Lung (tissue), 11 donors: ENCODE measurements at regions not wholly inside any gene's neighbourhood (a gene's known extent, or its start where the extent isn't known, plus 50 kb on each side); places are given as distances from the start of the nearest gene placed in this dataset.

ENCODE experiments used
- ATAC-seq: fragments of 200-7000 bp; cut with Tn5 transposase; one replicate; pipeline ENCODE4 v1.9.1; 2020; ENCODE audit warnings: moderate number of reproducible peaks; ENCODE audit not compliant: insufficient read depth, low FRiP score
- DNase-seq, 3 donors: peaks; one replicate each; pipeline ENCODE4 v3.0.0-alpha.2; 2013 to 2017
- H3K27ac ChIP-seq, 2 donors: one replicate each; pipeline ENCODE4 v1.5.1; 2013; ENCODE audit warnings: mild to moderate bottlenecking in 2 of 2, moderate library complexity in 2 of 2, control low read depth in 1 of 2, inconsistent platforms in 1 of 2, low read depth in 1 of 2, low read length in 1 of 2
- H3K27me3 ChIP-seq, 3 donors: one replicate each; pipeline ENCODE4 v1.5.1; 2013; ENCODE audit warnings: low read length in 2 of 3; ENCODE audit not compliant: control insufficient read depth in 3 of 3, insufficient read depth in 3 of 3
- H3K36me3 ChIP-seq, 4 donors: one replicate each; pipeline ENCODE4 v1.5.1; 2013; ENCODE audit warnings: low read length in 4 of 4, mild to moderate bottlenecking in 1 of 4, moderate library complexity in 1 of 4; ENCODE audit not compliant: control insufficient read depth in 4 of 4, insufficient read depth in 4 of 4
- H3K4me1 ChIP-seq, 5 donors: one replicate each; pipeline ENCODE4 v1.5.1; 2013; ENCODE audit warnings: low read length in 5 of 5, mild to moderate bottlenecking in 2 of 5, moderate library complexity in 1 of 5; ENCODE audit not compliant: control insufficient read depth in 5 of 5, insufficient read depth in 5 of 5
- H3K4me3 ChIP-seq: one replicate; pipeline ENCODE4 v1.5.1; 2013; ENCODE audit warnings: mild to moderate bottlenecking, control low read depth, moderate library complexity
- H3K9ac ChIP-seq, 2 donors: one replicate each; pipeline ENCODE4 v1.5.1; 2013; ENCODE audit warnings: low read length in 2 of 2, control low read depth in 1 of 2; ENCODE audit not compliant: insufficient read depth in 1 of 2
- H3K9me3 ChIP-seq, 4 donors: one replicate each; pipeline ENCODE4 v1.5.1; 2013; ENCODE audit warnings: low read length in 3 of 4, mild to moderate bottlenecking in 1 of 4, moderate library complexity in 1 of 4; ENCODE audit not compliant: control insufficient read depth in 4 of 4, insufficient read depth in 3 of 4
- WGBS, 2 donors: extraction: QIAGEN DNeasy Blood & Tissue Kit; methylation state at CpG; one replicate each; pipeline ENCODE4 v1.1.7; 2013; 5-methylcytosine and 5-hydroxymethylcytosine counted together
- TF ChIP-seq, protein P1 (sequence below): IDR thresholded peaks from 2 replicates; pipeline ENCODE4 v1.5.1; 2012; ENCODE audit warnings: mild to moderate bottlenecking; ENCODE audit errors: control extremely low read depth, extremely low read depth
- donor health status: control.
- donor health status: control.
- donor health status: Bipolar disorder and iron deficiency.
- donor health status: healthy.
- donor health status: DM: yes; HTN: yes; CAD: no.

DNA sequence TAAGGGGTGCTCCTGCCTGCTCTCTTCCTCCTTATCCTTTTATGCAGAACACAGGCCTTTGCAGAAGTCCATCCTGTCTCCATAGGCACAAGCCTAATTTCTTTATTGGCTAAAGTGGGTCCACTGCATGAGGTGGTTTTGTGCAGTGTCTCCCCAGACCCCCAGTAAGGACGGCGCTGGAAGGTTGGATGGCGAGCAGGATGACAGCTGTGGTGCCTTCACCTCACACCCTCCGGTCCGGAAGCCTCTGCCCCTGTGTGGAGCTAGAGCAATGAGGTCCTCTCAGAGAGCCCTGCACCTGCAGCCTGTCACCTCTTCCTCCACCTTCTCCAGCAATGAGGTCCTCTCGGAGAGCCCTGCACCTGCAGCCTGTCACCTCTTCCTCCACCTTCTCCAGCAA lies 393.7 kb upstream of the IRX1 start:
- Histone ChIP-seq H3K36me3 (no peaks in the 10 kb centered on the region), H3K4me1 (peaks cover 0 to 4% (median 0%) of the 10 kb centered on the region in 5 donors), H3K27me3 (peaks cover 0 to 25% (median 22%) of the 10 kb centered on the region in 3 donors), H3K9ac (no peak overlapping the region), H3K9me3 (peaks cover 0 to 16% (median 0%) of the 10 kb centered on the region in 4 donors), H3K4me3 (no peak overlapping the region), H3K27ac (no peak overlapping the region)
- ATAC-seq (no peak), DNase-seq (no peak)
- 93 to 96% methylated on average over 5 to 6 of the region's 6 CpGs for WGBS, 2 donors
- TF ChIP-seq, protein P1, sequence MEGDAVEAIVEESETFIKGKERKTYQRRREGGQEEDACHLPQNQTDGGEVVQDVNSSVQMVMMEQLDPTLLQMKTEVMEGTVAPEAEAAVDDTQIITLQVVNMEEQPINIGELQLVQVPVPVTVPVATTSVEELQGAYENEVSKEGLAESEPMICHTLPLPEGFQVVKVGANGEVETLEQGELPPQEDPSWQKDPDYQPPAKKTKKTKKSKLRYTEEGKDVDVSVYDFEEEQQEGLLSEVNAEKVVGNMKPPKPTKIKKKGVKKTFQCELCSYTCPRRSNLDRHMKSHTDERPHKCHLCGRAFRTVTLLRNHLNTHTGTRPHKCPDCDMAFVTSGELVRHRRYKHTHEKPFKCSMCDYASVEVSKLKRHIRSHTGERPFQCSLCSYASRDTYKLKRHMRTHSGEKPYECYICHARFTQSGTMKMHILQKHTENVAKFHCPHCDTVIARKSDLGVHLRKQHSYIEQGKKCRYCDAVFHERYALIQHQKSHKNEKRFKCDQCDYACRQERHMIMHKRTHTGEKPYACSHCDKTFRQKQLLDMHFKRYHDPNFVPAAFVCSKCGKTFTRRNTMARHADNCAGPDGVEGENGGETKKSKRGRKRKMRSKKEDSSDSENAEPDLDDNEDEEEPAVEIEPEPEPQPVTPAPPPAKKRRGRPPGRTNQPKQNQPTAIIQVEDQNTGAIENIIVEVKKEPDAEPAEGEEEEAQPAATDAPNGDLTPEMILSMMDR, result no peak

DNA sequence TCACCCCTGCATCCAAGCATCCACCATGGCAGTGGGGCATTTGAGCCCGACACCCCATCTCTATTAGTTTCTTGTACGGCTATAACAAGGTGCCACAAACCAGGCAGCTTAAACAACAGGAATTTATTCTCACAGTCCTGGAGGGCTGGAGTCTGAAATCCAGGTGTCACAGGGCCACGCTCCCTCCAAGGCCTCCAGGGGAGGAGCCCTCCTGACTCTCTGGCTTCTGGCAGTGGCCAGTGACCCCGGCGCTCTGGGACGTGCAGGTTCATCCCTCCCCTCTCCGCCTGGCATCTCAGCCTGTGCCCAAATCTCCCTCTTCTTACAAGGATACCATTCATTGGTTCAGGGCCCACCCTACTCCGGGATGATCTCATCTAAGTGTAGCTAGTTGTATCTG lies 394.5 kb upstream of the IRX1 start:
- H3K9me3 ChIP-seq, result peaks cover 0 to 14% (median 0%) of the 10 kb centered on the region in 4 donors
- peaks cover 0 to 32% (median 28%) of the 10 kb centered on the region in 3 donors for H3K27me3 ChIP-seq
- ATAC-seq (no peak), DNase-seq (no peak)
- no peak overlapping the region for H3K4me3 ChIP-seq
- no peaks in the 10 kb centered on the region for H3K36me3 ChIP-seq
- WGBS, 2 donors, result 88 to 91% methylated on average over 8 of the region's 8 CpGs
- TF ChIP-seq, protein P1, result no peak
- no peak overlapping the region for H3K9ac ChIP-seq
- H3K27ac ChIP-seq, result no peak overlapping the region
- peaks cover 0 to 4% (median 0%) of the 10 kb centered on the region in 5 donors for H3K4me1 ChIP-seq

DNA sequence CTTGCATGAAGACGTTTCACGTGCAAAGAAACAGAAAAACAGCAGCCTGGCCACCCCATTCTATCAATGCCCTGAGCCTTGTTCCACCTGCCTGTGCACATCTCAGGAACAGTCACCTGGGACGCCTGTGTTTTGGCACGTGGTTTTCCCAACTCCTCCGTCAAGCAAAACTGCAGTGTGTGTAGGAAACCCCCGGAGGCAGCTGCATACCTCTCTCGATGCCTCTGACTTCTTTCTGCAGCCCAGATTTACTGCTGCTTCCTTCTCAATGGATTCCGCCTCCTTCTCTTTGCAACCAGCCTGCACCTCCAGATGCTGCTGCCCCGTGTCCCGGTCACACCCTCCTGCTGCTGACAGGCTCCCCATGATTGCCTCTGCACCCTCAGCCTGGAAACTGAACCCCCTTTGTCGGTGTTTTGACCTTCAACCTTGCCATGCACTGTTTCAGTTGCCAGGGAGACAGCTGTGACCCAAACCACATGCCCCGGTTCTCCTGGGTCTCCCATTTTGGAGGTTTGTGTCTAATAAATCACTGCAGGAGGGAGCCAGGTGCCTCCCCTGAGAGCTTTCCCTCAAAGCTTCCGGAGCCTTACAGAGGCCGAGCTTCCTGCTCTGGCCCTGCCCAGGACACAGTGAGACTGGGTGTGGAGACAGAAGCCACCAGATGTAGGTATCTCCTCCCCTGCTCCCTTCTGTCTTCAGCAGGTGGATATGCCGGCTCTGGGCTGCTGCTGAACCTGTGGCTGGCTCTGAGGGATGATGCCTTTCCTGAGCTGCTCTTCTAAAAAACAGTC lies 395.5 kb upstream of the IRX1 start:
- H3K9me3 ChIP-seq, result peaks cover 0 to 12% (median 0%) of the 10 kb centered on the region in 4 donors
- ATAC-seq (no peak), DNase-seq (no peak)
- no peak overlapping the region for H3K4me3 ChIP-seq
- H3K27me3 ChIP-seq, result peaks cover 0 to 37% (median 34%) of the 10 kb centered on the region in 3 donors
- WGBS, 2 donors, result 57 to 77% methylated on average over 15 of the region's 15 CpGs
- peaks cover 0 to 4% (median 0%) of the 10 kb centered on the region in 5 donors for H3K4me1 ChIP-seq
- TF ChIP-seq, protein P1, result no peak
- H3K27ac ChIP-seq, result no peak overlapping the region
- no peak overlapping the region for H3K9ac ChIP-seq
- no peaks in the 10 kb centered on the region for H3K36me3 ChIP-seq
